ENCODE measurements at regions not wholly inside any gene's neighbourhood (a gene's known extent, or its start where the extent isn't known, plus 50 kb on each side); places are given as distances from the start of the nearest gene placed in this dataset.
A peak's percentile ranks its signal among the peaks of the same experiment; 100 is the strongest.
"Not testable (repeated sequence)": the region's sequence is repeated elsewhere in the genome, so short reads cannot be mapped to it uniquely, and the experiment has no call there.

DNA sequence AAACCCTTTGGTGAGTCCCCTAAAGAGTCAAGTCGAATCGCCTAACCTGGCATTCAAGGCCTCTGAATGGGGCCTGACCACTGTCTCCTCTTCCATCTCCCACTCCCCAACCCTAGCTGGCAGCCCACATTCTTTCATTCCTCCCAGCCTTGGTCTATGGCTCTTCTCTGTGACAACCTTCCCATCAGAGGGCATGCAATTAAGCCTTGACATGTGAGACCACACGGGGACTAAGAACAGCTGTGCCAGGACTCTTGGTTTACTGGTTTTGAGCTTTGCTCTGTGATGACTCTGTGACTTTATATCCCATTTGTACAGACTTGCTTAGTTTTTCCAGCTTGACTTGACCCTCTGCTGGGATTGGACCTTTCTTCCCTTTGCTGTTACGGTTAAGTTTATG lies 116.6 kb downstream of the BUB3 start:
- DNase-seq: no peak

GRCh38 chr10:123272171-123272570 lies 118.0 kb downstream of the BUB3 start:
- DNase-seq: no peak

GRCh38 chr10:123274306-123275135 lies 120.3 kb downstream of the BUB3 start:
- no peak for DNase-seq

GRCh38 chr10:123275136-123275564 lies 120.9 kb downstream of the BUB3 start:
- no peak for DNase-seq

- no peak for DNase-seq
Measured at GRCh38 chr10:123278445-123278844, 124.2 kb downstream of the BUB3 start.

DNA sequence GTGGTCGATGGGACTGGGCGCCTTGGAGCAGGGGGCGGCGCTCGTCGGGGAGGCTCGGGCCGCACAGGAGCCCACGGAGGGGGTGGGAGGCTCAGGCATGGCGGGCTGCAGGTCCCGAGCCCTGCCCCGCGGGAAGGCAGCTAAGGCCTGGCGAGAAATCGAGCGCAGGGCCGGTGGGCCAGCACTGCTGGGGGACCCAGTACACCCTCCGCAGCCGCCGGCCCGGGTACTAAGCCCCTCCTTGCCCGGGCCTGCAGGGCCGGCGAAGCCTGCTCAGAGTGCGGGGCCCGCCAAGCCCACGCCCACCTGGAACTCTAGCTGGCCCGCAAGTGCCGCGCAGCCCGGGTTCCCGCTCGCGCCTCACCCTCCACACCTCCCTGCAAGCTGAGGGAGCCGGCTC lies 129.2 kb downstream of the BUB3 start:
- DNase-seq: not testable (repeated sequence)

- DNase-seq: no peak
Measured at GRCh38 chr10:123284022-123284421, 129.8 kb downstream of the BUB3 start.

- peak in 1 of 5 experiments; percentile 82 for DNase-seq
Measured at GRCh38 chr10:123287594-123288247, 133.5 kb downstream of the BUB3 start.

DNA sequence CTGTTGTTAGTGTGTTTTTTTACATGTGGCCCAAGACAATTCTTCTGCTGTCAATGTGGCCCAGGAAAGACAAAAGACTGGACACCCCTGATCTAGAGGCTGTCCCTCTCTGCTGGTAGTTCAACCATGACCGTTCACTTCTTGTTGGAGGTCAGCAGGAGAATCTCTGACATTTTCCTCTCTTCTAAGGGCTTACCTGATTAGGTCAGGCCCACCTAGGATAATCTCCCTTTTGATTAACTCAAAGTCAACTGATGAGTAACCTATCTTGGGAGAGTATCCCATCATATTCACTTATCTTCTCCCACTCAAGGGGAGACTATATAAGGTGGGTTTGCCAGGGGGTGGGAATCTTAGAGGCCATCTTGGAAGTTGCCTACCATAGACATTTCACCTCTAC lies 135.2 kb downstream of the BUB3 start:
- no peak for DNase-seq

DNA sequence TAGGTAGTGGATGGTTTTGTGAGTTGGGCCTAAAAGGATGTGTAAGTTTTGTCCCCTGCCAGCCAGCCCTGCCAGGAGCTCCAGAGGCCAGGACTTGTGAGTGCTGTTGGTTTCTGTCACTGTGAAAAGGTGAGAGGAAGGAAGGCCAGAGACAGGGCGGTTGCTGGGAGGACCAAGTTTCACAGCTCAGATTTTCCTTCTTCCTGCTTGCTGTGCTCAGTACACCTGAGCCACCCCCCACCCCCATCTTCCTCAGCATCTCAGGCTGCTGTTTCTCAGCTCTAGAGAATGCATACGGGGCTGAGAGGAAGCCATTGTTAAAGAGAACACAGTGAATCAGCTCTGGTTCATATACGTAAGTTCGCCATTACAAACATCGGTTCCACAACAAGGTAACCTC lies 139.9 kb downstream of the BUB3 start:
- DNase-seq: no peak

DNA sequence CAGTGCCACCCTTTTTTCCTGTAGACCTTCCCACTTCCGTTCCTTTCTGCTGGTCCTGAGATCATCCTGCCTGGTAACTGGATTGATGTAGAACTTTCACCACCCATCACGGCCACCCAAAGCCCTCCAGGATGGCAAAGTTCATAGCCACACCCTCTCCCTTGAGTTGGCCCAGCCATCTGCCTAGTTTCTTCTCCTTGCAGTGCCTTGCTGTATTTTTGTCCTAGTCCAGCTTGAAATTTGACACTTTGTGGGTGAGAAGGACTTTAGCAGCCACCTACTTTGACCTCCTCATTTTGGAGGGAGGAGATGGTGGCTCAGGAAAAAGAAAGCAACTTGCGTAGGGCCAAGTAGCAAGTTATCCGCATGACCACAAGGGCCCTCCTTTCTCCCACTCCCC lies 140.7 kb downstream of the BUB3 start:
- DNase-seq: no peak

- no peak for DNase-seq
Measured at GRCh38 chr10:123295644-123296043, 141.4 kb downstream of the BUB3 start.

DNA sequence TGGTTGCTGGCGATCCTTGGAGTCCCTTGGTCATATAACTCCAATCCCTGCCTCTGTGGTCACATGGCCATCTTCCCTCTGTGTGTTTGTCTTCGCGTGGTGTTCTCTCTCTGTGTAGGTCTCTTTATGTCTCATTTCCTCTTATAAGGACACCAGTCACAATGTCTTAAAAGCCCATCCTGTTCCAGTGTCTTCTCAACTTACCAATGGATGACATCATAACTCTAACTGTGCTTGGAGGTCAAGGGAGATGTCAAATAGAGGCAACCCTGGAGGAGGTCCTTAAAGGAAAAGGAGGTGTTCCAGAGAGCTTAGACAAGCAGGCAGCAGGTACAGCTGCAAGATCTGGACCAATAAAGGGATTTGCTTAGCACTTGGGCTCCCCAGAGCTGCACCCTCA lies 143.0 kb downstream of the BUB3 start:
- no peak for DNase-seq

- DNase-seq: no peak
Measured at GRCh38 chr10:123298583-123298982, 144.4 kb downstream of the BUB3 start.

- DNase-seq: no peak
Measured at GRCh38 chr10:123299598-123299997, 145.4 kb downstream of the BUB3 start.

- DNase-seq: no peak
Measured at GRCh38 chr10:123301077-123301857, 147.1 kb downstream of the BUB3 start.

DNA sequence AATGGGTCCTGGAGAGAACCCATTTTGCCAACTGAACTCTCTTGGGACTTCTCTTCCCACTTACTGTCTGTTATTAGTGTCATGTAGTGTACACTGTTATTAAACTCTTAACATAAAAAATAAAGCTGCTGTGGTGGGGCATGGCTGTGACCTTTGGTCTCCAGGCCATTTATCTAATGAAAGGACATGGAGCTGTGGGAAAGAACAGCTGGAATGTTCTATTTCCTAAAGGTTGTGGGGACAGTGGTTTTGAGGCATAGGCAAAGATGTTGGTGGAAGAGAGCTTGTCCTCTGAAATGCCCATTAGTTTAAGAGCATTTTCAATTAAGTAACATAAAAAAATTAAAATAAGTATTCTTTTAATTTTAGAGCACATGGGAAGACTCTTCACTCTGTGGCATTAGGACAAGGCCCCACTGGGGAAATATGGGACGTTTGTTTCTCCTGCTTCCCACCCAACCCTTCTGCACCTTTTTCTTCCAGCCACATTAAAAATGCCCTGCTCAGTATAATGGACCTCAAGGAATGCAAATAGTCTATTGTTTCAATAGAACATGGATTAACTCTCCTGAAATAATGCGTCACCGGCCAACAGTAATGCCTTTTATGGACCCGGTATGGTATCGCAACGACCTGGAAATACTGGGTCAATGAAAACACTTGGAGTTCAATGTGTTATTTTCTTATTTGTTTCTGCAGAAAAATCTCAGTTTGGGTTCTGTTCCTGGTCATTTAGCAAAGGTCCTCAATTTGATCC lies 149.6 kb downstream of the BUB3 start:
- DNase-seq: no peak

GRCh38 chr10:123305671-123306070 lies 151.5 kb downstream of the BUB3 start:
- DNase-seq: no peak

GRCh38 chr10:123306290-123306689 lies 152.1 kb downstream of the BUB3 start:
- no peak for DNase-seq

GRCh38 chr10:123309731-123310130 lies 155.5 kb downstream of the BUB3 start:
- no peak for DNase-seq

DNA sequence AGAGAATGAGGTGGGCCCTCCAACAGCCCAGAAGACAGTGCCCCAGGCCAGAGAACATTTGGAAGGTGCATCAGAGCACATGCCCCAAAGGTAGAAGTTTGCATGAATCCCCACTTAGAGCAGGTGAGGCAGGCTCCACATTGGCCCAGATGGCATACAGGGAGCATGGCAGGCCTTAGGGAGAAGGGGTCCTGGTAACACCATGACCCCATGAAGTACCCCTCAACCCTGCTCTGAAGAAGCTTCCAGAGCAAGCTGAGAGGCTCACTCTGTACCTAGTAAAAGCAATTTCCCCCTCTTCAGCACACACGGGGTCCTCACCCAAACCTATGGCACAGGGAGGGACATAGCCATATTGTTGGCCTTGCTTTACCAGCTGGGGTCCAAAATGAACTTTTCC lies 162.6 kb downstream of the BUB3 start:
- DNase-seq: no peak

DNA sequence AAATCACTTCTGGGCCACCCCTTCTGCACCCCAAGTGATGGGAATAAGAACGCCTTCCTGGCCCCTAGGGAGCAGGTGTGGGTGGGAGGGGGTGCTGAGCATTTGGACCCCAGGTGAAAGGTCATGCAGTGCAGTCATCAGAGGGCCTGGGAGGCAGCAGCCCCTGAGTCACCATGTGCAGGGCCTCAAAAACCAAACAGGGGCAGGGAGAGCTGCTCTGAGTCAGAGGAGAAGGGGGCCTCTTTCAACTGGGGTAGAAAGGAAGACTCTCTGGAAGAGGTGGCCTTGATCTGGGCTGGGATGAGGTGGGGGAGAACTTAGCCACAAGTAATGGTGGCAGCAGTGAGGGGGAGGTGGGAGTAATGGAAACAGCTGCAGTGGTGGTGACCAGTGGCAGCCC lies 164.3 kb downstream of the BUB3 start:
- DNase-seq: no peak

GRCh38 chr10:123320091-123320490 lies 165.9 kb downstream of the BUB3 start:
- no peak for DNase-seq
